SW 1271 (cell line): ENCODE measurements at regions not wholly inside any gene's neighbourhood (a gene's known extent, or its start where the extent isn't known, plus 50 kb on each side); places are given as distances from the start of the nearest gene placed in this dataset.
"Not testable (repeated sequence)": the region's sequence is repeated elsewhere in the genome, so short reads cannot be mapped to it uniquely, and the experiment has no call there.

Source experiments
- DNase-seq, 2 experiments: peaks; one replicate each; lab custom pipeline; 2025; lab: John Stamatoyannopoulos, UW

DNA sequence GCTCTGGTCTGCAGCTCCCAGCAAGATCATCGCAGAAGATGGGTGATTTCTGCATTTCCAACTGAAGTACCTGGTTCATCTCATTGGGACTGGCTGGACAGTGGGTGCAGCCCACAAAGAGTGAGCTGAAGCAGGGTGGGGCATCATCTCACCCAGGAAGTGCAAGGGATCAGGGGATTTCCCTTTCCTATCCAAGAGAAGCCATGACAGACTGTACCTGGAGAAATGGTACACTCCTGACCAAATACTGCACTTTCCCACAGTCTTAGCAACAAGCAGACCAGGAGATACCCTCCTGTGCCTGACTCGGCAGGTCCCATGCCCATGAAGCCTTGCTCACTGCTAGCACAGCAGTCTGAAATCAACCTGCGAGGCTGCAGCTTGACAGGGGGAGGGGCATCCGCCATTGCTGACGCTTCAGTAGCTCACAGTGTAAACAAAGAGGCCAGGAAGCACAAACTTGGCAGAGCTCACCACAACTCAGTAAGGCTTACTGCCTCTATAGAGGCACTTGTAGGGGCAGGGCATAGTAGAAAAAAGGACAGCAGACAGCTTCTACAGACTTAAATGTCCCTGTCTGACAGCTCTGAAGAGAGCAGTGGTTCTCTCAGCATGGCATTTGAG is 60.5 kb downstream of the AREG start:
- not testable (repeated sequence) for DNase-seq

DNA sequence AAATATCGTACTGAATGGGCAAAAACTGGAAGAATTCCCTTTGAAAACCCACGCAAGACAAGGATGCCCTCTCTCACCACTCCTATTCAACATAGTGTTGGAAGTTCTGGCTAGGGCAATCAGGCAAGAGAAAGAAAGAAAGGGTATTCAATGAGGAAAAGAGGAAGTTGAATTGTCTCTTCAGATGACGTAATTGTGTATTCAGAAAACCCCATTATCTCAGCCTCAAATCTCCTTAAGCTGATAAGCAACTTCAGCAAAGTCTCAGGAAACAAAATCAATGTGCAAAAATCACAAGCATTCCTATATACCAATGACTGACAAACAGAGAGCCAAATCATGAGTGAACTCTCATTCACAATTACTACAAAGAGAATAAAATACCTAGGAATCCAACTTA is 64.4 kb downstream of the AREG start:
- not testable (repeated sequence) for DNase-seq

DNA sequence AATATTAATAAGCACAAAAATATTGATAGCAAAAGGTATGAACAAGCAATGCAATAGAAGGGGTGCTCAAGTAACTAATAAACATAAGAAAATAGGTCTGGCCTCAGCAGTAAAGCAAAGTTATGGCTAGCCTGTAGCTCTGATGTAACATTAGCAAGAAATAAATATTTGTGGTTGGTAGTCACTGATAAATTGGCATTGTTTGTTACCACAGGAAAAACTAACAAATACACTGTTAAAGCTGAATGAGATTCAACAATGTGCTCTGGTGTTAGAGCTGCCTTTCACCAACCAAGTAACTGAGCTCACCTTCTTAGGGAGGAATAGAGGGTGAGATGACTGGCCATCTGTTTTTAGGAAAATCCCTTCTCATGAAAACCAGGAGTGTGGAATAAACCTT is 71.4 kb downstream of the AREG start:
- no peak for DNase-seq

DNA sequence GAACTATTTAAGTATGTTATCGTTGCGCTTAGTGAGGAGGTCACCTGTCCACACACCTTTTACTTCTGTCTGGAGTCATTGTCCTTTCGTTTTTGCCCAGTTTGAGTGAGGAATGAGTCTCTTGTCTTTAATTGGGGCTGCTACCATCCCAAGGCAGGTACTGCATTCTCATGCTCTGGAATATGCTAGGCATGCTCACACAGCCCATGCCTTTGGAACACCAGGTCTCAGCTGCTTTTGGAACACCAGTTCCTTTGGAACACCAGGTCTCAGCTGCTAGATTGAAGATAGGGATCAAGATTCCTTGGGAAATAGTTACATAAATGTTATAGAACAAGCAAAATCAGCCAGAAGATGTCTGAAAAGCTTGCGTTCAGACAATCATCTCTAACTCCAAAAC is 73.1 kb downstream of the AREG start:
- DNase-seq: no peak

DNA sequence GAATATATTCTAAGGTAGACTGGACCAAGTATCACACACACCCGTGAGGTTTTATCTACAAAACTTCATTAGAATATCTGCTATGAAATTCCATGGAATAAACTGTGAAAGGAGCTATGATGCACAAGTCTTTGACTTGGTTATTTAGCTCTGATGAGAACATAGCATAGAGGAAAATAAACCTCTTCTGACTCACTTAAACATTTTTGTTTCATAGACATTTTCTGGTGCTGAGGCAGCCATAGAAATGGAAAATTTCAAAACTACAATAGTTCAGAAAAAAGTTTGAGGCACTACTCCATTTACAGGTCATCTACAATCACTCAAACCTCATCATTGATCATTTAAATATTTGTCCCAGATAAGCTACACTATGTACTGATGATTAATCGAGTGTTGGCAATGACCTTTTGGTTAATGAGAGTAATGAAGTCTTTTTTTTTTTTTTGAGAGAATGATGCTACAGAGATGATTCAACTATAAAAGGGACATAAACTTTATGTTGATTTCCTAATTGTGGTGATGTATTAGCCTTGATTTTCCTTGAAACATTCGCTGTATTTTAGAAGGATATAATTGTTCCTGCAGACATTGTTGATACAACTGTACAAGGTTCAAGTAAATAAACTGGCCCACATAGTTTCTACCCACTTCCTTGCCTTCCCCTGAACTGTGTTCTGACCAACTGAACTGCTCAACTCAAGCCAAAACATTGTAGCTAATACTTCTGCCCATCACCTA is 77.5 kb downstream of the AREG start:
- no peak for DNase-seq

DNA sequence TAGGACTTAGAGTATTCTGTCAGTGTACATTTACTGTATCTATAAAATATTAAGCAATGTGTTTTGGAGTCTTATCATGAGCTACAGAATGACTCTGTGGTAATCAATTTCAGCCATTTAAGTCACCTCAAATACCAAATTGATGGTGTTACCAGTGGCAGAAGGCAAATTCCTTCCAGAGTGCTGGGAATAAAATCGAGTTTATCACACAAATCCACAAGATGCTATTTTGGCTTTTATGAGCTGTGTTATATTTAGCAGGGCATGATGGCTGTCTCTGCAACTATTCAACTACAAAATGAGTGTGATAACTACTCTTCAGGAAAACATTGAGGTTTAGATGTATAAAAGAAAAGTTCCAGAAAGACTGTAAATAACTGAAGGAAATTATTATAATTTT is 78.2 kb downstream of the AREG start:
- no peak for DNase-seq

DNA sequence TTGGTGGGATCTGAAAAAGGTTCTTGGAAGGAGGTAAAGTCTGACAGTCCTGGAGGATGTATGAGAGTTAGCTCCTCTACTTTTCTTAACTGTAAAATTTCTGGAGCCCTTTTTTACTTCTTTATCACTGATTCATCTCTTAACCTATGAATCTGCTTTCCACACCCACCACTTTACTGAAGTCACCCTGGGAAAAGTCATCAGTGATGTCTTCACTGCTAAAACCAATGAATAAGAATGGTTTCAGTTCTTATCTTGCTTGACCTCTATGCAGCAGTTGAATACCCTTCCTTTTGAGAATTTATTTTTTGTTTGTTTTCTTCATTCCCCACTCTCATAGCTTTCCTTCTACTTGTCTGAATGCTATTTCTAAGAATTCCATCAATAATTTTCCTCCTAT is 80.0 kb downstream of the AREG start:
- no peak for DNase-seq

DNA sequence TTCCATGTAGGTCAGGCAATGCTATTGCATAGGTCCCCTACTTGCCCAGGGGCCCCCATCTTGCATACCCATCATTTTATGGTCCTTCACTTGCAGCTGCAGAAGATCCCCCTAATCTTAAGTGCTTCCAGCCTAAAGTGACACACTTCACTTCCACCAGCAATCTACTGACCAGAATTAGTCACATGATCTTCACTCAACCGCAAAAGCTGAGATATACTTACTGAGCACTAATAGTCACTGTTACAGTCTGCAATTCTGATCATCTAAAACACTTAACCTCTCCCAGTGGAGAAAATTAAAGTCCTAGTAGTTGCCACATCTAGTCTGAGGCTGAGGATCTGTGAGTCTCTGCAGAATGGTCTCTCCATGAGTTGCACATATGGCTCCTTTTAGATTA is 82.1 kb downstream of the AREG start:
- DNase-seq: no peak

DNA sequence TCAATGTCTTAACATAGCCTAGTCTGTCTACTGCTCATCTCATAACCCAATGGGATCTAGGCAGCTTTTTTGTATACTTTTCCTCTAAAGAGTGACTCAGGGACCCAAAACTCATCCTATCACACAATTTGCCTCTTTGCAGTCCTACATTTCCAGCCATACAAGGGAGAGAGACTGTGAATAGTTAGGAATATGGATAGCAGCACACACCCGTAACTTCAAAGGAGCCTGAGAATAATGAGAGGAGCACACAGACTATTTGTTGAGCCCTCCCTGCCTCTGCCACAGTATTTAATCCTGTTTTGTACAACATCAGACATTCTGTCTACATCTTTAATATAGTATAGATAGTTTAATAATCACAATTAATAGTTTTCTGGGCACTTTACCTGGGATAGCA is 83.2 kb downstream of the AREG start:
- DNase-seq: no peak

DNA sequence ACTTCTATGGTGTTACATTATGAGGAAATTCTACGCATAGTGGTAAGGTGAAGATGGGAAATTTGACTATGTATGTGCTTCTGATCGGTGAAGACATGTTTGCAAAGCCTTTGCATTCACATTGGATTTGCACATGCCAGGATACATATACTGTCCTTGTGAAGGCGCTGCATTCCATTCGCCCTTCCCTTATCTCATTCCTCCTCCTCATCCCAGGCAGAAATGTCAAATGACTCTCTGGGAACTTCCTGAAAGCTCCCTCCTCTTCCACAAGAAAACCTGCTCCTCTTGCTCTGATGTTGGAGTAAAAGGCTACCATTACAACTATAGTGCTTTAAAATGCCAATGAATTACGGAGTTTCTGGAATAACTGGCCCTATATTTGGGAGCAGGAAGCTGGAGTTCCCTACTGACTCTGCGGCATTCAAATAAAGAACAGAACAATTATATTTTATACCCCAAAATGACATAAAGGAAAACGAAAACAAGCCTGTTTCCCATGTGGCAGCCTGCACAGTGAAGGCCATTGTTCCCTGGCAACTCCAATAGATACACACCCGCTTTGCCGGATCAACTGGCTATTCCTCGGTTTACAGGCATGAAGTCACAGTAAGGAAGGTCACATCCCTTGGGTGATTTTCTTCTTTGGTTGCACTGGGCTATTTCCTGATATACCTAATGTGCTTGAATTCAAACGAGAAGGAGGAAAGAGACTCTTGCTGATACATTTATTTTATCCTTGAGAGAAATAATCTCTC is 84.5 kb downstream of the AREG start:
- DNase-seq: no peak

DNA sequence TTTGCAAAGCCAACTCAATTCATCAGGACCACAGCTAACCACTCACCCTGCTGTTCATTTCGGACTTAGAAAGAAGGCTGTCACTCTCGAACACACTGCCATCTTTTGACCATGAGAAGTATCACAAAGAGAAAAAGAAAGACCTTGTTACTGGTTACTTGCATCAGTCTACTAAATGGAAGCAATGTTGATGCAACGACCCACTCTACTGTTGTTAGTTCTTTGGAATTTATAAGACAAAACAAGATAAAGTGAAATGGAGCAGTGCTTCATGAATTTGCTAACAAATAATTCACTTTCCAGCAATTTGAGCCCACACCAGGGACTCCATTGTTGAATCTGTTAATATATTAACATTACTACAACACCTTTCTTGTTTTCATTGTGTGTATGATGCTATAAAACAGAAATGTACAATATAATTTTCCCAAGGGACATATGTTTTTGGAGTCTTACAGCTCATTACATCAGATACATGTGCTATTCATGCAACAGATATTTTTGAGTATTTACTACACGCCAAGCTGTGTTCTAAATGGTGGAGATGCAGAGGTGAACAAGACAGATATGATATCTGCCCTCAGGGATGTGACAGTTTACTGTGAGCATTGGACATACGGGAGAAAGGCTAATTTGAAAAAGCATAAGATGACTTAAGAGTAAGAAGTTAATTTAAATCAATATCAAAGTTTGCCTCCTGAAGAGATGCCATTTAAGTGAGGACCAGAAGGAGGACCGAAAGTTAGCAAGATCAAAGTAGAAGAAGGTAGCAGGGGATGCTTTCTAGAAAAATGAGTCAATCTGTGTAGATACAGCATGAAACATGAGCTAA is 87.2 kb downstream of the AREG start:
- peak in 1 of 2 experiments; percentile 73 for DNase-seq

DNA sequence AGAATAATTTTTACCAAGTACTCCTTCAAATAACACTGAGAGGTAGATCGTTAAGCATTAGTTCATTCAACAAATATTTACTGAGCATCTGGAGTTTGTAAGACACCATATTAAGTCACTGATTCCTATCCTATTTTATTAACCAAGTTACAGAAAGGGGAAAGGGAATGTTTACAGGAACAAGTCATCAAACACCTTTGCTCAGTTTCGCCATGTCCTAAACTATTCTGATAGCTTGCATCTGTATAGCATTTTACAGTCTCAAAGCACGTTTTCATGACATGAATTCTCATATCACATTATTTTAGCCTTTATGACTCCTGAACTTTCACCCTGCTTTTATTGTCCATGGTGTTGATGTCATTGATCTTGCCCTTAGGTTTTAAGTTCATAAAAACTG is 89.2 kb downstream of the AREG start:
- no peak for DNase-seq

DNA sequence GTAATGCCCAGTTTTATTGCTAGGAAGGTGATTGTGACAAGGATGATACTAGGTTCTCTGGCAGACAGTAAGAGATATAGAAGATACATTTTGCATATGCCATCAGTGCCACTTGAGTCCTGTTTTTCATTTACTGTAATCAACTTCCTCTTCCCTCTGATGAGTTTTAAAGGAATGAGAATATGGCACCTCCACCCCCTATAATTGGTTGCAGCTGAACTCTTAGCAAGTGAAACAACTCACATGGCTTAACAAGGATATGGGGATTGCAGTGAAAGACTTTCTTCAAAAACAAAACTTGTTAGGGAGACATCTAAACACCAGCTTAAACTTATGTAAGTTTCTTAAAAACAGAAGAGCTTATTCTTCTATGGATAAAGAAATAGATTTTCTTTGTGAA is 90.0 kb downstream of the AREG start:
- DNase-seq: no peak

DNA sequence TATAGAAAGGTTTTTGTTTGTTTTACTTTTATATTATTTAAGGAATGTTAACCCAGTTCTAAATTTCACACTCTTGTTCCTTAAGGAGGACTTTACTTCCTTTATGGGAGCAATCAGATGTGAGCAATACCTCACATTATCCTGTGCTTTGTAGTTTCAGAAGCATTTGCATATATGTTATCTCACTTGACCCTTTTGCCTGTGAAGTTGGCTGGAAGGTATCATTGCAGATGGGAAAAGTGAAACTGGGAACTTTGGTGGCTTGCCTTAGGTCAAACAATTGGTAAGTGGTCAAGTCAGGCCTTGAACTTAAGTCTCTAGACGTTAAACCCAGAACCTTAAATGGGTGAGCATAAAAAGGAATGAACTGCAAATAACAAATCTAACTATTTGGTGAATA is 90.6 kb downstream of the AREG start:
- no peak for DNase-seq

DNA sequence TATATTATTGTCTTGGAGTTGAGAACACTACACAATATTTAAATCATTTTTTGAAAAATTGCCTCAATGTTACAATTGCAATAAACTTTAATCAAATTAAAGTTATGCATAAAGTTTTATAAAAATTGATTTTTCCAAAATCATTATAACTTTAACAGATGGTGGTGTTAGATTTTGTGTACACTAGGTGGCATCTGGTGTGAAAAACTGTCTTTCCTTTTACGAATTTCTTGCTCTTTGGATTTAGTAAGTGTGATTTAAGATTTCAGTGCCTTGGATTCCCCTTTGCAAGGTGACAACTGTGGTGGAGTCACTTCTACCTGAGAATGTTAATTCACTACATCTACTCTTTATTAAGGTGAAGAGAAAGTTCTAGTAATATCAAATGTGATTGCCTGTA is 91.6 kb downstream of the AREG start:
- no peak for DNase-seq

DNA sequence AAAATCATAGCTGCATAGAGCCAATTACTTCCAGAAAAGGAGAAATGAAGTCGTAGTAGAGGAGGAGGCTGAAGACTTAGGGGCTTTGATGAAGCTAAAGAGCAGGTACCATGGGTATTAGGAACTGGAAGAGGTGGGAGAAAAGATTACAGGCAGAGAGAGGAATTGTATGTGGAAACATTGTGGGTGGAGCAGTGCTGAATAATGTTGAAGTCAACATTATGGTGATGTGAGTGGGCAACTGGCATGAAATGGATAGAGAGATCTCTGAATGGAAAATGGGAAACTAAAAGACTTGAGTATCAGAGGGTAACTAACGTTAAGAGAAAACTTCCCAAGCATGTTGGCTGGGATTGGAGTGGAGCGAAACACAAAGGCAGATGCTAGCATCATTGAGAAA is 92.5 kb downstream of the AREG start:
- no peak for DNase-seq

DNA sequence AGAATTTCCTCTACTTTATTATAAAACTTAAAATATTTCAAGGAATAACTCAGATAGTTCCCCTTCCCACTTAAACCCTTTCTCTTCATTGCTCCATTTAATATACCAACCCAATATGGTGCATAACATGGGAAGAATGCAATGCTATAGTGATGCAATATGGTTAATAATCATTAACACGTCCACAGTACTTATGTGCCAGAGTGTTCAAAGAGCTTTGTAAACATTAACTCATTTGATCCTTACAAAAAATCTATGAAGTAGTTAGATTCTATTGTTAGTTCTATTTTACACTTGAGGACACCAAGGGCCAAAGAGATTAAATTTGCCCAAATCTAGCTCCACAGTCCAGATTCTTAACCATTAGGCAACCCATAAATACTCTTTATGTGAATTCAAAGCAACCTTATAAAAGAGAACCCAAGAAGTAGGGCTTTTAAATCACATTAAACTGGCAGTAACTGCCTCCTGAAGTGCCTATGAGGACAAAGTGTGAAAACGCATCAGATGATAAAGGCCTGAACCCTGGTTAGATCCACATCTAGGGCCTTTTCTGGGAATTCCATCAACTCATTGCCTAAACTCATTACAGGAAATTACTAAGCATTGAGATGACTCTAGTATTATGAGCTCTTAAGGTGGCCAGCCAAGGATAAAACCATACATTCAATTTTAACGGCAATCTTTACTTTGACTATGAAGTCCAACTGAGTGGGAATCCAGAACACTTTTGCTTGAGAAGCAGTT is 94.3 kb downstream of the AREG start:
- no peak for DNase-seq

DNA sequence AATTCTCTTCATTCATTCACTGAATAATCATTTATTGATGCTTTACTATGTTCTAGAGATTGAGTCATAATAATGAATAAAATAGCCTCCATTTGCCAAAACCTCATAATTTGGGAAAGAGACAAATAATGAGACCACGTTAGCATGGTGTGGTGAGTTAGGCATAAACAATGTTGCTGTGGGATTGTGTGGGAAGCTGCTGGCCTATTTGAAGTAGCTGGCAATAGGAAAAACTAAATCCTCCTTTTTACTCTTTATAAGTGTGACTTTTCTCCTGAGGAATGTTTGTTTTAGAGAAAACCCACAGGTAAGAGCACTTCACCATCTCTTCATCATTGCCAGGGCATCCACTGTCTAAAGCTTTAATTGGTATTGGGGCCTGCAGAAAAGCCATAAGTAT is 95.3 kb downstream of the AREG start:
- no peak for DNase-seq

DNA sequence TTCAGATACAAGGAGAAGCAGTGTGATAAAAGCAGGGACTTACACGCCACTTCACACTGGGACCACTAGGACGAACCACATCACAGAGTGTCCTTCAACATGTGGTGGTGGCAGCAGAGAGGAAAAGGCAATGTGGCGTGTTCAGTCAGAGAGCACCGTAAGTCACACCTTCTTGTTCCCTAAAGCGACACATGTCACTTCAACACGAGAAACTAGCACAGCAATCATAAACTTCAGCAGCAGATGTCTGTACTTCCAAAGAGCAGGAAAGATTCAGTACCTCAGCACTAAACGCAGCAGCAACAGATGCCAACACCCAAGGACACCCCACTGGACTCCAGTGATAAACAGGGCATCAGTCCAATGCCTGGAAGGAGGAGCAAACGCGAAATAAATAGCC is 96.7 kb downstream of the AREG start:
- DNase-seq: no peak

DNA sequence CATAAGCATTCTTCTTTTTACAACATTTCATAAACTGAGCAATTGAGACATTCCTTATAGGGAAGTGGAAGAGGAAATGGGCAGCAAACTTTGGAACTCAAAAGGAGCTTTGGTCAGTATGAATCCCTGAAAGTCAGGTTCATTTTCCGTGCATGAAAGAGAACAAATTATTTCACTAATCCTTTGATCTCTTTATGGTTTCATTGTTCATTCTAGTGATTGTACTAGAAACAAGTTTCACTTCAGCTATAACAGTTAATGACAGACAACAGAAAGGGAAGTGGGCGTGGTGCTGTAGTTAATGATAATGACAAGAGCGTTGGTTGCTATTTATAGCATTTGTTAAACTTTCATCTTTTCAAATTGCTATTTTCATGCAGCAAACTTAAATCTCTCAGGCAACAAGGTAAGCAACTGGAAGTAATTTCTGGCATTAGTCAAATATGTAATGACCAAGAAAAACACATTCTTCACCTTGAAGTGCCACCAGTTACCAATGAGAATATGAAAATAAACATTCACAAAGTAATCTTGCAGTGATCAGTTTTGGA is 98.4 kb downstream of the AREG start:
- no peak for DNase-seq

DNA sequence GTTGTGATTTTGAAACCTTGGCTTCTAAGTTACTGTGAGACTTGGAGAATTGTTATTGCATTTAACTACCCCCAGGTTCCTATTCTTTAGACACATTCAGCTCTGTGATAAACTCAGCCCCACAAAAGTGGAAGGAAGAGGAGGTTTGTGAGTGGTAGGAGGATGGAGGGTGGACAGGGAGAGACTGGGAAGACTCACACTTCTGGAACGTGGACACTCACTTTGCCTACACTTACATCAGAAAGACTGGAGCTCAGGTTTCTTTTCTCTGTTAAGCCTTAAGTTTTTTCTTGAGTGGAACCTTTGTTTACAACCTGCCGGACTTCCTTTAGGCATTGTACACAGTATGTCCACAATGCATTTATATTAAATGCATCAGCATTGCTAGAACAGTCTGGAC is 99.0 kb downstream of the AREG start:
- no peak for DNase-seq
